ENCODE measurements at regions not wholly inside any gene's neighbourhood (a gene's known extent, or its start where the extent isn't known, plus 50 kb on each side); places are given as distances from the start of the nearest gene placed in this dataset.

- H3K4me3 ChIP-seq = no peak overlapping the region
- H3K27me3 ChIP-seq = no peaks in the 10 kb centered on the region
- no peak overlapping the region for H3K27ac ChIP-seq
- no peak for TF ChIP-seq POLR2AphosphoS5 (IDR thresholded peaks at IDR 0.05)
- intact Hi-C loops (cut with DNase I; ENCODE audit: low total_unique reads) = no loop called here
- no peaks in the 10 kb centered on the region for H3K9me3 ChIP-seq
- no peaks in the 10 kb centered on the region for H3K4me1 ChIP-seq
- in situ Hi-C loops (cut with MboI; ENCODE audit: low pct_ligation_motif_present in 1 of 4, low pct_unique_long_range_greater_than_20kb in 1 of 4, low sequenced_read_pairs in 3 of 4) = no loop called here
- WGBS, 2 donors (ENCODE audit: low coverage in 1 of 2) = 75 to 82% methylated on average over 5 to 7 of the region's 7 CpGs
- H3K36me3 ChIP-seq = no peaks in the 10 kb centered on the region
- DNase-seq = no peak
These were observed 136.4 kb upstream of the CRBN start for GRCh38 chr3:3315846-3316245.

- in situ Hi-C loops (cut with MboI; ENCODE audit: low pct_ligation_motif_present in 1 of 4, low pct_unique_long_range_greater_than_20kb in 1 of 4, low sequenced_read_pairs in 3 of 4) = no loop called here
- Histone ChIP-seq H3K27ac (no peak overlapping the region), H3K4me3 (no peak overlapping the region), H3K36me3 (no peaks in the 10 kb centered on the region), H3K9me3 (no peaks in the 10 kb centered on the region), H3K4me1 (no peaks in the 10 kb centered on the region), H3K27me3 (no peaks in the 10 kb centered on the region)
- intact Hi-C loops (cut with DNase I; ENCODE audit: low total_unique reads) = no loop called here
- DNase-seq = no peak
- no peak for TF ChIP-seq POLR2A (IDR thresholded peaks at IDR 0.05)
- no peak for TF ChIP-seq CTCF (IDR thresholded peaks at IDR 0.05)
- TF ChIP-seq EP300 (IDR thresholded peaks at IDR 0.05; ENCODE audit: low read depth) = no peak
- TF ChIP-seq POLR2AphosphoS5 (IDR thresholded peaks at IDR 0.05) = no peak
- 71% methylated on average over 3 of the region's 3 CpGs; no CpG with 5 or more reads in 1 of the 2 donors for WGBS, 2 donors (ENCODE audit: low coverage in 1 of 2)
These were observed 130.4 kb upstream of the CRBN start for GRCh38 chr3:3309887-3310286.

GRCh38 chr3:3308809-3309208, 129.3 kb upstream of the CRBN start:
- 67 to 79% methylated on average over 3 of the region's 3 CpGs for WGBS, 2 donors (ENCODE audit: low coverage in 1 of 2)
- TF ChIP-seq EP300 (IDR thresholded peaks at IDR 0.05; ENCODE audit: low read depth) = no peak
- TF ChIP-seq POLR2A (IDR thresholded peaks at IDR 0.05) = no peak
- no peak for TF ChIP-seq POLR2AphosphoS5 (IDR thresholded peaks at IDR 0.05)
- TF ChIP-seq CTCF (IDR thresholded peaks at IDR 0.05) = no peak
- H3K9me3 ChIP-seq = no peaks in the 10 kb centered on the region
- in situ Hi-C loops (cut with MboI; ENCODE audit: low pct_ligation_motif_present in 1 of 4, low pct_unique_long_range_greater_than_20kb in 1 of 4, low sequenced_read_pairs in 3 of 4) (no loop called here), intact Hi-C loops (cut with DNase I; ENCODE audit: low total_unique reads) (no loop called here)
- DNase-seq = no peak
- H3K27me3 ChIP-seq = no peaks in the 10 kb centered on the region
- H3K4me1 ChIP-seq = no peaks in the 10 kb centered on the region
- H3K27ac ChIP-seq = no peak overlapping the region
- no peak overlapping the region for H3K4me3 ChIP-seq
- no peaks in the 10 kb centered on the region for H3K36me3 ChIP-seq

GRCh38 chr3:3307491-3307890, 128.0 kb upstream of the CRBN start:
- 69 to 76% methylated on average over 4 of the region's 4 CpGs for WGBS, 2 donors (ENCODE audit: low coverage in 1 of 2)
- no peaks in the 10 kb centered on the region for H3K36me3 ChIP-seq
- DNase-seq = no peak

More at GRCh38 chr3:3307491-3307890, 128.0 kb upstream of the CRBN start:
- no peak for TF ChIP-seq CTCF (IDR thresholded peaks at IDR 0.05)
- no peak for TF ChIP-seq EP300 (IDR thresholded peaks at IDR 0.05; ENCODE audit: low read depth)
- TF ChIP-seq POLR2AphosphoS5 (IDR thresholded peaks at IDR 0.05) = no peak
- no peak for TF ChIP-seq POLR2A (IDR thresholded peaks at IDR 0.05)
- no peaks in the 10 kb centered on the region for H3K4me1 ChIP-seq
- no peak overlapping the region for H3K4me3 ChIP-seq
- in situ Hi-C loops (cut with MboI; ENCODE audit: low pct_ligation_motif_present in 1 of 4, low pct_unique_long_range_greater_than_20kb in 1 of 4, low sequenced_read_pairs in 3 of 4) (no loop called here), intact Hi-C loops (cut with DNase I; ENCODE audit: low total_unique reads) (no loop called here)
- no peaks in the 10 kb centered on the region for H3K27me3 ChIP-seq
- no peak overlapping the region for H3K27ac ChIP-seq
- no peaks in the 10 kb centered on the region for H3K9me3 ChIP-seq

Data from transverse colon (tissue), 4 donors.